Lung (tissue), 11 donors: ENCODE measurements at regions not wholly inside any gene's neighbourhood (a gene's known extent, or its start where the extent isn't known, plus 50 kb on each side); places are given as distances from the start of the nearest gene placed in this dataset.

Experiments
- ATAC-seq: fragments of 200-7000 bp; cut with Tn5 transposase; one replicate; pipeline ENCODE4 v1.9.1; 2020; ENCODE audit warnings: moderate number of reproducible peaks; ENCODE audit not compliant: insufficient read depth, low FRiP score
- DNase-seq, 3 donors: peaks; one replicate each; pipeline ENCODE4 v3.0.0-alpha.2; 2013 to 2017
- H3K27ac ChIP-seq, 2 donors: one replicate each; pipeline ENCODE4 v1.5.1; 2013; ENCODE audit warnings: mild to moderate bottlenecking in 2 of 2, moderate library complexity in 2 of 2, control low read depth in 1 of 2, inconsistent platforms in 1 of 2, low read depth in 1 of 2, low read length in 1 of 2
- H3K27me3 ChIP-seq, 3 donors: one replicate each; pipeline ENCODE4 v1.5.1; 2013; ENCODE audit warnings: low read length in 2 of 3; ENCODE audit not compliant: control insufficient read depth in 3 of 3, insufficient read depth in 3 of 3
- H3K36me3 ChIP-seq, 4 donors: one replicate each; pipeline ENCODE4 v1.5.1; 2013; ENCODE audit warnings: low read length in 4 of 4, mild to moderate bottlenecking in 1 of 4, moderate library complexity in 1 of 4; ENCODE audit not compliant: control insufficient read depth in 4 of 4, insufficient read depth in 4 of 4
- H3K4me1 ChIP-seq, 5 donors: one replicate each; pipeline ENCODE4 v1.5.1; 2013; ENCODE audit warnings: low read length in 5 of 5, mild to moderate bottlenecking in 2 of 5, moderate library complexity in 1 of 5; ENCODE audit not compliant: control insufficient read depth in 5 of 5, insufficient read depth in 5 of 5
- H3K4me3 ChIP-seq: one replicate; pipeline ENCODE4 v1.5.1; 2013; ENCODE audit warnings: mild to moderate bottlenecking, control low read depth, moderate library complexity
- H3K9ac ChIP-seq, 2 donors: one replicate each; pipeline ENCODE4 v1.5.1; 2013; ENCODE audit warnings: low read length in 2 of 2, control low read depth in 1 of 2; ENCODE audit not compliant: insufficient read depth in 1 of 2
- H3K9me3 ChIP-seq, 4 donors: one replicate each; pipeline ENCODE4 v1.5.1; 2013; ENCODE audit warnings: low read length in 3 of 4, mild to moderate bottlenecking in 1 of 4, moderate library complexity in 1 of 4; ENCODE audit not compliant: control insufficient read depth in 4 of 4, insufficient read depth in 3 of 4
- WGBS, 2 donors: extraction: QIAGEN DNeasy Blood & Tissue Kit; methylation state at CpG; one replicate each; pipeline ENCODE4 v1.1.7; 2013; 5-methylcytosine and 5-hydroxymethylcytosine counted together
- TF ChIP-seq, protein P1 (sequence below): IDR thresholded peaks from 2 replicates; pipeline ENCODE4 v1.5.1; 2012; ENCODE audit warnings: mild to moderate bottlenecking; ENCODE audit errors: control extremely low read depth, extremely low read depth
- donor health status: control.
- donor health status: control.
- donor health status: Bipolar disorder and iron deficiency.
- donor health status: healthy.
- donor health status: DM: yes; HTN: yes; CAD: no.

DNA sequence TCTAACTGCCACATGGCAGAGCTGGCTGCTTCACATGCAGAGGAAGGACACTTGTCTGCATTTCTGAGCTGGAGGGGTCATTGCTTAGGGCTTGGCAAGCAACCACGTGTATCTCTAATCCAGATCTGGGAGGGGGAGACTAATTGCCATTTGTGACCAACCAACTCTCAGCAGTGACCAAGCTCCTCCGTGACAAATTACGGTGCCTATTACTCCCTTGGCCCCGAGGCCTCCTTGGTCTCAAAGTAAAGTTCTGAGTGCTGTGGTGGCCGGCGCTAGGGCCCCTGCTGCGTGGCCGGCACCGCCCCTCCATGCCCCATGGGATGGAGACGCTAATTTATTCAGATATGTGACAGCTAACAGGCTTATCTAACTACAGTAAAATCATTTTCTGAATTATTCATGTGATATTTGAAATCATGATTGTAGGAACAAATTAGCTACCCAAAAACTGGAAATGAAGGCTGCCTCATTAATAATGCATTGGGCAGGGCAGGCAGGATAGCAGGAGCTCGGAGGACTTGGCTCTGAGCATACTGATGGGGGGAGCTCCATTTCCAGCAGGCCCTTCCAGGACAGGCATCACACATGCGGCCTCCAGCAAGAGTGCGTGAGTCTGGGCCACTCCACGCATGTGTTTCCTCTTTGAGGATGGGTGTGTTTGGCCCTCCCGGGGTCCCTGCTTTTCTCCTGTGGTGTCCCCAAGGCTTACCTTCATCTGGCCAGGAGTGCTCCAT is 67.7 kb downstream of the C5orf15 start:
- Histone ChIP-seq H3K36me3 (no peaks in the 10 kb centered on the region), H3K27ac (no peak overlapping the region), H3K4me3 (no peak overlapping the region), H3K9me3 (no peaks in the 10 kb centered on the region), H3K27me3 (no peaks in the 10 kb centered on the region), H3K4me1 (no peaks in the 10 kb centered on the region), H3K9ac (no peak overlapping the region)
- WGBS, 2 donors: 87 to 88% methylated on average over 15 of the region's 15 CpGs
- no peak for DNase-seq
- TF ChIP-seq, protein P1, sequence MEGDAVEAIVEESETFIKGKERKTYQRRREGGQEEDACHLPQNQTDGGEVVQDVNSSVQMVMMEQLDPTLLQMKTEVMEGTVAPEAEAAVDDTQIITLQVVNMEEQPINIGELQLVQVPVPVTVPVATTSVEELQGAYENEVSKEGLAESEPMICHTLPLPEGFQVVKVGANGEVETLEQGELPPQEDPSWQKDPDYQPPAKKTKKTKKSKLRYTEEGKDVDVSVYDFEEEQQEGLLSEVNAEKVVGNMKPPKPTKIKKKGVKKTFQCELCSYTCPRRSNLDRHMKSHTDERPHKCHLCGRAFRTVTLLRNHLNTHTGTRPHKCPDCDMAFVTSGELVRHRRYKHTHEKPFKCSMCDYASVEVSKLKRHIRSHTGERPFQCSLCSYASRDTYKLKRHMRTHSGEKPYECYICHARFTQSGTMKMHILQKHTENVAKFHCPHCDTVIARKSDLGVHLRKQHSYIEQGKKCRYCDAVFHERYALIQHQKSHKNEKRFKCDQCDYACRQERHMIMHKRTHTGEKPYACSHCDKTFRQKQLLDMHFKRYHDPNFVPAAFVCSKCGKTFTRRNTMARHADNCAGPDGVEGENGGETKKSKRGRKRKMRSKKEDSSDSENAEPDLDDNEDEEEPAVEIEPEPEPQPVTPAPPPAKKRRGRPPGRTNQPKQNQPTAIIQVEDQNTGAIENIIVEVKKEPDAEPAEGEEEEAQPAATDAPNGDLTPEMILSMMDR: no peak
- ATAC-seq: no peak

DNA sequence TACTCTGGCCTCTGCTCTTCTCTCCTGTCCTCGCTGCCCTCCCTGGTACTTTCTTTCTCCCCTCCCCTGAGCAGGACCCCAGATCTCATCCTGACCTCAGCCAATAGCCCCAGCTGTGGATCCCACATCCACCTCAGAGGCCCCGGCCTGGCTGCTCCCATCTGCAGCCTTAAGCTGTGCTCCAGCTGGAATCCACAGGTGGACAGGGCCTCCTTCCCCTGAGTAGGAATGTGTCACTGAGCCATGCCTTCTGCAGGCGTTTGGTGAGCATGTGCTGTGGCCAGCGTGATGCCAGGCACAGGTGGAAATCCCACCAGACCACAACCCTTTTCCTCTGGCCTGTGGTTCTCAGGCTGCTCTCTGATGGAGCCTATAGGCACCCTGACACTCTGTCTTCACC is 68.9 kb downstream of the C5orf15 start:
- no peak overlapping the region for H3K4me3 ChIP-seq
- no peak overlapping the region for H3K9ac ChIP-seq
- H3K9me3 ChIP-seq: no peaks in the 10 kb centered on the region
- DNase-seq (no peak), ATAC-seq (no peak)
- 83 to 86% methylated on average over 4 of the region's 4 CpGs for WGBS, 2 donors
- no peak overlapping the region for H3K27ac ChIP-seq
- H3K36me3 ChIP-seq: no peaks in the 10 kb centered on the region
- no peaks in the 10 kb centered on the region for H3K27me3 ChIP-seq
- no peaks in the 10 kb centered on the region for H3K4me1 ChIP-seq
- TF ChIP-seq, protein P1: no peak

DNA sequence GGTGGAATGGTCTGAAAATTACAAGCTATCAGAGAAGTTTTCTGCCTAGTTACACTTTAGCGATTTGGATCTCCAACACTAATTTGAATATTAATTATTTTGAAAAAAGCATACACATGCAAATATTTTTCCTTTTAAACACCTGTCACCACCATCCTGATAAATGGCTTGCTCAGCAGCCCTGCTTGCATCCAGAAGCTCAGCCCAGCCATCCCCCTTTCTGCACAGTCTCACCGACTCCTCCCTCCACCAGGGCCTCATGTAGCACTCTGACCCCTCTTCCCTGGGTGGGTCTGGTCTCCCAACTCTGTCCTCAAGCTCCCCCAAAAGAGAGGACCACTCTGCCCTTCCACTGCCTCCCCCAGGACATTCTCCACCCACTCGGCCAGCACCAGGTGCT is 70.0 kb downstream of the C5orf15 start:
- H3K9ac ChIP-seq: no peak overlapping the region
- DNase-seq (no peak), ATAC-seq (no peak)
- H3K4me1 ChIP-seq: no peaks in the 10 kb centered on the region
- WGBS, 2 donors: 84 to 88% methylated on average over 3 of the region's 3 CpGs
- no peaks in the 10 kb centered on the region for H3K9me3 ChIP-seq
- H3K4me3 ChIP-seq: no peak overlapping the region
- no peak overlapping the region for H3K27ac ChIP-seq
- TF ChIP-seq, protein P1: no peak
- no peaks in the 10 kb centered on the region for H3K36me3 ChIP-seq
- no peaks in the 10 kb centered on the region for H3K27me3 ChIP-seq

- Histone ChIP-seq H3K9ac (no peak overlapping the region), H3K27ac (no peak overlapping the region), H3K9me3 (no peaks in the 10 kb centered on the region), H3K36me3 (no peaks in the 10 kb centered on the region), H3K27me3 (no peaks in the 10 kb centered on the region), H3K4me3 (no peak overlapping the region), H3K4me1 (no peaks in the 10 kb centered on the region)
- DNase-seq (no peak), ATAC-seq (no peak)
- 79 to 88% methylated on average over 4 of the region's 4 CpGs for WGBS, 2 donors
- TF ChIP-seq, protein P1: no peak
Observed at GRCh38 chr5:133897431-133897830, 71.0 kb downstream of the C5orf15 start.
